ENCODE measurements at regions not wholly inside any gene's neighbourhood (a gene's known extent, or its start where the extent isn't known, plus 50 kb on each side); places are given as distances from the start of the nearest gene placed in this dataset.

DNA sequence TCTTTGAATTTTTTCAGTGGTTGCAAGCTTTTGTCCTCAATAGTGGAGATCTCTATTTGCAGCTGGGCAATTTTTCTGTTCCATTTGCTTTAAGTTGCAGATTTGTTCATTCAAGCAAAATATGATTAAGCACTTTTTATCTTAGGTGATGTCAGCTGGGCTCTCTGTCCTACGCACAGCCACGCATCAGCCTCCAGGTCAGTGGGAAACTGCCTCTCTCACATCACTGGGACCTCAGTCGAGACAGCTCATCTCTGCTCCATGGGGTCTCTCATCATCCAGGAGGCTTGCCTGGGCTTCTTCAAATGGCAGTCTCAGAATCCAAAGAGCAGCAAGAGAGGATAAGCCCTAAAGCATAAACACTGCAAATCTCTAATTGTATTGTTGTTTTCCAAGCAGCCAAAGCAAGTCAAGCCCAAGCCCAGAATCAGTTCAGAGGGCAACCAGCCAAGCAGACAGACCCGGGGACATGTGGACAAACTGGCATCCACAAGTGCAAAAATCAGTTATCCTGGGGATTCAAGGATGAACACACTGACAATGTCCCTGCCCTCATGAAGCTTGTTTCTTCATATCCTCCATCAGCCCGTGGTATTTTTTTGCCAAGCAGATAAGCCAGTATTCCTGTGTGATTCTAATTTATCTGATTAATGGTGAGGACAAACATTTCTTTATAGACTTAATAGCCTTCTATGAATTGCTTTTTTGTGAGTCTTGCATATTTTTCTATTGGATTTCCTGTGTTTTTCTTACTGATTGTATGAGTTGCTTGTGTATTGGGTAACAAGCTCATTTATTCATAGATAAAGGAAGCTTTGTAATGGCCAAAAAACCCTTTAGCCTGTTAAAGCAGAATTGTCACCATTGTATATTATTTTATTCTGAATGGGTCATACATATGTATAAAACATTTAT lies 262.5 kb downstream of the GXYLT1 start:
- Mint-ChIP-seq H3K27me3 (ENCODE audit: low read depth in 3 of 3) (peaks cover 0 to 3% (median 0%) of the 10 kb centered on the region in 3 donors), H3K27ac (no peak overlapping the region), H3K36me3 (no peaks in the 10 kb centered on the region), H3K9me3 (peaks cover 0 to 1% (median 0%) of the 10 kb centered on the region in 6 donors), H3K4me3 (no peak overlapping the region), H3K4me1 (no peaks in the 10 kb centered on the region)
- no peak for DNase-seq

GRCh38 chr12:41869432-41869831 lies 275.2 kb downstream of the GXYLT1 start:
- no peak for DNase-seq
- no peaks in the 10 kb centered on the region for H3K4me1 Mint-ChIP-seq
- H3K36me3 Mint-ChIP-seq: no peaks in the 10 kb centered on the region
- peaks cover 0 to 12% (median 7%) of the 10 kb centered on the region in 6 donors for H3K9me3 Mint-ChIP-seq
- H3K27me3 Mint-ChIP-seq (ENCODE audit: low read depth in 3 of 3): peaks cover 3 to 5% (median 5%) of the 10 kb centered on the region in 3 donors
- H3K27ac Mint-ChIP-seq: no peak overlapping the region
- no peak overlapping the region for H3K4me3 Mint-ChIP-seq

- no peaks in the 10 kb centered on the region for H3K36me3 Mint-ChIP-seq
- H3K27ac Mint-ChIP-seq: no peak overlapping the region
- peaks cover 0 to 5% (median 0%) of the 10 kb centered on the region in 6 donors for H3K9me3 Mint-ChIP-seq
- H3K4me1 Mint-ChIP-seq: no peaks in the 10 kb centered on the region
- H3K4me3 Mint-ChIP-seq: no peak overlapping the region
- peaks cover 2 to 5% (median 3%) of the 10 kb centered on the region in 3 donors for H3K27me3 Mint-ChIP-seq (ENCODE audit: low read depth in 3 of 3)
- no peak for DNase-seq
Observed at GRCh38 chr12:41866878-41867430, 277.7 kb downstream of the GXYLT1 start.

GRCh38 chr12:41856228-41856627 lies 288.4 kb downstream of the GXYLT1 start:
- peaks cover 0 to 2% (median 0%) of the 10 kb centered on the region in 6 donors for H3K9me3 Mint-ChIP-seq
- H3K4me3 Mint-ChIP-seq: no peak overlapping the region
- H3K4me1 Mint-ChIP-seq: no peaks in the 10 kb centered on the region
- peaks cover 0 to 4% (median 4%) of the 10 kb centered on the region in 3 donors for H3K27me3 Mint-ChIP-seq (ENCODE audit: low read depth in 3 of 3)
- H3K36me3 Mint-ChIP-seq: no peaks in the 10 kb centered on the region
- no peak overlapping the region for H3K27ac Mint-ChIP-seq
- no peak for DNase-seq

GRCh38 chr12:41850046-41850445 lies 294.6 kb downstream of the GXYLT1 start:
- Mint-ChIP-seq H3K36me3 (no peaks in the 10 kb centered on the region), H3K4me1 (no peaks in the 10 kb centered on the region), H3K27ac (no peak overlapping the region), H3K27me3 (ENCODE audit: low read depth in 3 of 3) (peaks cover 2 to 6% (median 4%) of the 10 kb centered on the region in 3 donors), H3K4me3 (no peak overlapping the region), H3K9me3 (peaks cover 0 to 4% (median 0%) of the 10 kb centered on the region in 6 donors)
- no peak for DNase-seq

- Mint-ChIP-seq H3K9me3 (peaks cover 0 to 4% (median 0%) of the 10 kb centered on the region in 6 donors), H3K27ac (no peak overlapping the region), H3K4me3 (no peak overlapping the region), H3K27me3 (ENCODE audit: low read depth in 3 of 3) (peaks cover 4 to 5% (median 4%) of the 10 kb centered on the region in 3 donors), H3K36me3 (no peaks in the 10 kb centered on the region), H3K4me1 (no peaks in the 10 kb centered on the region)
- no peak for DNase-seq
Observed at GRCh38 chr12:41846718-41847117, 298.0 kb downstream of the GXYLT1 start.

GRCh38 chr12:41836416-41836815 lies 308.3 kb downstream of the GXYLT1 start:
- H3K4me3 Mint-ChIP-seq: no peak overlapping the region
- no peaks in the 10 kb centered on the region for H3K36me3 Mint-ChIP-seq
- no peaks in the 10 kb centered on the region for H3K4me1 Mint-ChIP-seq

GRCh38 chr12:41835556-41835955 lies 309.1 kb downstream of the GXYLT1 start:
- no peak overlapping the region for H3K4me3 Mint-ChIP-seq
- H3K4me1 Mint-ChIP-seq: no peaks in the 10 kb centered on the region
- peaks cover 0 to 1% (median 0%) of the 10 kb centered on the region in 3 donors for H3K27me3 Mint-ChIP-seq (ENCODE audit: low read depth in 3 of 3)
- H3K9me3 Mint-ChIP-seq: peaks cover 0 to 5% (median 0%) of the 10 kb centered on the region in 6 donors
- H3K36me3 Mint-ChIP-seq: no peaks in the 10 kb centered on the region
- no peak overlapping the region for H3K27ac Mint-ChIP-seq
- no peak for DNase-seq

More at GRCh38 chr12:41836416-41836815, 308.3 kb downstream of the GXYLT1 start:
- H3K27ac Mint-ChIP-seq: no peak overlapping the region
- no peak for DNase-seq
- H3K9me3 Mint-ChIP-seq: peaks cover 0 to 5% (median 0%) of the 10 kb centered on the region in 6 donors
- peaks cover 0 to 1% (median 0%) of the 10 kb centered on the region in 3 donors for H3K27me3 Mint-ChIP-seq (ENCODE audit: low read depth in 3 of 3)

DNA sequence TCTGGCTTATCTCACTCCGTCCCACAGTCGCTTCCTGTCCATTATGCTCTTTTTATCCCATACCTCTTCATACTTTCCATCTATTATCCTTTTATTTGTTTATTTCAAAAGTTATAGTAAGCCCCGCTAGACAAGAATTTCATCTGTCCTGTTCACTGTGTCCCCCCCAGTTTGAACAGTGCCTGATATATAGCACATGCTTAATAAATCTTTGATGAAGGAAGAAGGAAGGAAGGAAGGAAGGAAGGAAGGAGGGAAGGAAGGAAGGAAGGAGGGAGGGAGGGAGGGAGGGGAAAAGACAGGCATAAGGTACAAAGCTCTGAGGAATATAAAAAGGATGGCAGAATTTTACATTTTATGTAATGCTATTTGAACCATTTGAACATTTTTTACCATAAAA lies 324.7 kb downstream of the GXYLT1 start:
- Mint-ChIP-seq H3K27me3 (ENCODE audit: low read depth in 3 of 3) (peaks cover 0 to 4% (median 0%) of the 10 kb centered on the region in 3 donors), H3K4me1 (no peaks in the 10 kb centered on the region), H3K36me3 (no peaks in the 10 kb centered on the region), H3K9me3 (peaks cover 0 to 8% (median 2%) of the 10 kb centered on the region in 6 donors), H3K4me3 (no peak overlapping the region), H3K27ac (no peak overlapping the region)
- DNase-seq: no peak

DNA sequence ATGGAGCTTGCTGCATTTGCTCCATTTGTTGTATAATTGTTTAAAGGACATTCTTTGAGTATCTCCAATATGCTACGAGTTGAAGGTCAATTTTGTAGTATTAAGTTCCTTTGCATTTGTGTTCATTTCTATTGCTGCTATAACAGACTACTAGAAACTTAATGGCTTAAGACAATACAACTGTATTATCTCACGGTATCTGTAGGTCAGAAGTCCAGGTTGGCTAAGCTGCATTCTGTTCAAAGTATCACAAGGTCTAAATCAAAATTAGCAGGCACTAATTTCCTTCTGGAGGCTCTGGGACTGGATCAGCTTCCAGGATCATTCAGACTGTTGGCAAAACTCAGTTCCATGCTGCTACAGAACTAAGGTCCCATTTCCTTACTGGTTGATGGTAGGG lies 340.6 kb downstream of the GXYLT1 start:
- Mint-ChIP-seq H3K9me3 (peaks cover 0 to 8% (median 2%) of the 10 kb centered on the region in 6 donors), H3K36me3 (no peaks in the 10 kb centered on the region), H3K4me1 (no peaks in the 10 kb centered on the region), H3K4me3 (no peak overlapping the region), H3K27me3 (ENCODE audit: low read depth in 3 of 3) (peaks cover 0 to 2% (median 2%) of the 10 kb centered on the region in 3 donors), H3K27ac (no peak overlapping the region)
- DNase-seq: no peak

DNA sequence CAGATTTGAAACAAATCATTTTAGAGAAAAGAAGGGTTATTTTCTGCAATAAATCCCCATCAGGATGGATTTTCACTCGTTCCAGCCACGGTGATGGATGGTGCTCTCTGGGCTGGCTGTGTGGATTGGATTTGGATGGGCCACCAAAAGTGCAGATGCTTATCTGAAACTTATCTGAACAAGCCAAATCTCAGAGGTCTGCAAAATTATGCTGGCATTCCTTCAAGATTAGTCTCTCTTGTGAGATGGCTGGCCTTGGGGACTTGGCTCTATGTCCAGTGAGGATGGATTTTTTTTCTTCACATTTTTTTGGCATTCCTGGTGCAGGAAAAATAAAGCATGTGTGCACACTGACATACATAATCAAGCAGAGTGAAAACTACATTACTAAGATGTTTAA lies 341.9 kb downstream of the GXYLT1 start:
- Mint-ChIP-seq H3K4me3 (no peak overlapping the region), H3K27ac (no peak overlapping the region), H3K27me3 (ENCODE audit: low read depth in 3 of 3) (peaks cover 0 to 2% (median 2%) of the 10 kb centered on the region in 3 donors), H3K36me3 (no peaks in the 10 kb centered on the region), H3K9me3 (peaks cover 0 to 5% (median 0%) of the 10 kb centered on the region in 6 donors), H3K4me1 (no peaks in the 10 kb centered on the region)
- DNase-seq: no peak

- Mint-ChIP-seq H3K4me3 (no peak overlapping the region), H3K9me3 (peaks cover 0 to 5% (median 0%) of the 10 kb centered on the region in 6 donors), H3K27me3 (ENCODE audit: low read depth in 3 of 3) (peaks cover 0 to 2% (median 0%) of the 10 kb centered on the region in 3 donors), H3K36me3 (no peaks in the 10 kb centered on the region), H3K27ac (no peak overlapping the region), H3K4me1 (no peaks in the 10 kb centered on the region)
- DNase-seq: no peak
Observed at GRCh38 chr12:41801261-41801660, 343.4 kb downstream of the GXYLT1 start.

DNA sequence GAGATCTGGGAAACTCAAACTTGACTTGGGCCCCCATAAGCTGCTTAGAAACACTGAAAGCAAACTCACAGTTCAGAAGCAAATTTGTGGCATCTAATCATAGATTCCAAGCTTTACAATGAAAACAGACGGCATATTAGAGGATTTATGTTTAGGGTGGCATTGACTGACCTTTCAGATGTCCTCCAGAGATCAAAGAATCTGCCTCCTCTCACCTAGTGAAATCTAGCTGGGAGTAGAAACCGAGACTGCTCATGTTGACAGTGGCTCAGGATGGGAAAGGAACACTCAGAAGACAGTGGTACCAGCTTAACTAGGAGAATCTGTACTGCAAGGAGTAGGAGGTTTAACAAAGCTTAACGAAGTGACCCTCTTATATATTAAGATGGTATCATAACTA lies 345.0 kb downstream of the GXYLT1 start:
- Mint-ChIP-seq H3K36me3 (no peaks in the 10 kb centered on the region), H3K4me1 (no peaks in the 10 kb centered on the region), H3K27ac (no peak overlapping the region), H3K4me3 (no peak overlapping the region), H3K27me3 (ENCODE audit: low read depth in 3 of 3) (peaks cover 0 to 2% (median 0%) of the 10 kb centered on the region in 3 donors), H3K9me3 (peaks cover 0 to 5% (median 0%) of the 10 kb centered on the region in 6 donors)
- no peak for DNase-seq

DNA sequence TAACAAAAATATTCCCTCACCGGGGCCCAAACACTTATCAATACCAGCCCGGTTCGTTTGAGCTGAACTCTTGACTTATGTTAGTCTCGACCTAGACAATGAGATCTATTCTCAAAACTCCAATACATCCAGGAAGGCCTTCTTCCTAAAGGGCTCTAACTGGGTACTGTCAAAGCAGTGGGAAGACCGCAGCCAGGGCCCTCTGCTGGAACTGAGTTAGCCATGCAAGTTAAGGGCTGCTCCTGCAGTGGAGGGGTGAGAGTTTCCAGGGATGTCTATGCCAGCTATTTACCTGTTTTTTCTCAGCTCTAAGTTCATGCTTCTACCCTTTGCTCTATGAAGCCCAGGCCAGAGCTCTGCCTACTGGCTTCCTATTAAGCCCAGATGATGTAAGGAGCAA lies 348.8 kb downstream of the GXYLT1 start:
- Mint-ChIP-seq H3K27ac (no peak overlapping the region), H3K9me3 (peaks cover 0 to 11% (median 7%) of the 10 kb centered on the region in 6 donors), H3K4me1 (no peaks in the 10 kb centered on the region), H3K27me3 (ENCODE audit: low read depth in 3 of 3) (peaks cover 0 to 1% (median 0%) of the 10 kb centered on the region in 3 donors), H3K36me3 (no peaks in the 10 kb centered on the region), H3K4me3 (no peak overlapping the region)
- DNase-seq: no peak
